Activated CD4-positive, alpha-beta memory T cell treated with anti-CD3 and anti-CD28 coated beads for 36 hours (primary cell): ENCODE measurements at regions not wholly inside any gene's neighbourhood (a gene's known extent, or its start where the extent isn't known, plus 50 kb on each side); places are given as distances from the start of the nearest gene placed in this dataset.
"Not testable (repeated sequence)": the region's sequence is repeated elsewhere in the genome, so short reads cannot be mapped to it uniquely, and the experiment has no call there.

ENCODE experiments used
- CTCF ChIA-PET: fragments of 350-600 bp; sonication (Branson Sonifier 250); formaldehyde crosslinking; loops from one replicate; lab custom pipeline; 2021; ENCODE audit warnings: antibody characterized with exemption, inconsistent platforms; lab: Charles Lee
- POLR2A ChIA-PET: fragments of 350-600 bp; sonication (Branson Sonifier 250); formaldehyde crosslinking; loops from one replicate; lab custom pipeline; 2021; ENCODE audit warnings: antibody characterized with exemption; lab: Charles Lee
- DNase-seq: peaks from one replicate; pipeline ENCODE4 v3.0.0-alpha.2; 2020
- H3K27ac Mint-ChIP-seq: one replicate; pipeline ENCODE4 v1.8.0; 2021; ENCODE audit warnings: mixed read lengths
- H3K27me3 Mint-ChIP-seq: one replicate; pipeline ENCODE4 v1.8.0; 2021; ENCODE audit warnings: mixed read lengths
- H3K36me3 Mint-ChIP-seq: one replicate; pipeline ENCODE4 v1.8.0; 2021; ENCODE audit warnings: mixed read lengths
- H3K4me1 Mint-ChIP-seq: one replicate; pipeline ENCODE4 v1.8.0; 2021; ENCODE audit warnings: low read depth, mixed read lengths
- H3K4me3 Mint-ChIP-seq: one replicate; pipeline ENCODE4 v1.8.0; 2021; ENCODE audit warnings: mild to moderate bottlenecking, mixed read lengths
- H3K9me3 Mint-ChIP-seq: one replicate; pipeline ENCODE4 v1.8.0; 2021; ENCODE audit warnings: mixed read lengths
- intact Hi-C: fragments of 100-400 bp; cut with micrococcal nuclease; formaldehyde crosslinking; loops from one replicate; pipeline ENCODE4 v1.15.1; 2023

DNA sequence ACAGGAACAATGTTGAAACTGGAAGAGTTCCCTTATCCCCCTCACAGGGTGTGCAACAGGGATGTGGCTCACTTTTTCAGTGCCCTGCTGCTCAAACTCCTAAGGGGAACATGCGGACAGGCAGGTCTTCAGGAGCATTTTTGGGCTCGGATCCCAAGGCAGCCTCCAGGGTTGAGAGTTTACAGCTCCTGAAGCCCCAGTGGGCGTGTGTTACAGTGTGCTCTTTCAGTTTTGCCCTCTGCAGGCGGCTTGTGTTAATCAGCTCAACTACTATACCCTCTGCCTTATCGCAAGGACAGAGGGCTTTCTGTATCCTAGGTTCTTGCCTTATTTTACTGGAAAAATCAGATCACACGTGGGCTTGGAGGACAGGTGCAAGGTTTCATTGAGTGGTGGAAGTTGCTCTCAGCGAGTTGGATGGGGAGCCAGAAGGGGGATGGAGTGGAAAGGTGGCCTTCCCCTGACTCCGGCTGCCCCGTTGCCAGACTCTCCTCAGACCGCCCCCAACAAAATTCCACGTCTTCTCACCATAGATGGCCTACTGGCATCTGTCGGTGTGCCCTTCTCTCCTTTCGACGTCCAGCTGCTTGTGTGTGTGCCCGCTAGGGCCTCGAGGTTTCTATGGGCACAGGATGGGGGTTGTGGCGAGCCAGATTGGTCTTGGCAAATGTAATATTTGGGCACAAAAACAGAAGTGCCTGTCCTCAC lies 541.9 kb downstream of the TMX3 start:
- ChIA-PET CTCF (no interaction called here), POLR2A (no interaction called here)
- no peak for DNase-seq
- no peaks in the 10 kb centered on the region for H3K9me3 Mint-ChIP-seq
- intact Hi-C loops: no loop called here
- no peak overlapping the region for H3K4me3 Mint-ChIP-seq
- no peaks in the 10 kb centered on the region for H3K36me3 Mint-ChIP-seq
- H3K4me1 Mint-ChIP-seq: no peaks in the 10 kb centered on the region
- no peak overlapping the region for H3K27ac Mint-ChIP-seq
- no peaks in the 10 kb centered on the region for H3K27me3 Mint-ChIP-seq

GRCh38 chr18:68164909-68165308 lies 550.0 kb downstream of the TMX3 start:
- Mint-ChIP-seq H3K27ac (no peak overlapping the region), H3K9me3 (no peaks in the 10 kb centered on the region), H3K36me3 (no peaks in the 10 kb centered on the region), H3K4me1 (no peaks in the 10 kb centered on the region), H3K27me3 (no peaks in the 10 kb centered on the region), H3K4me3 (no peak overlapping the region)
- ChIA-PET POLR2A (no interaction called here), CTCF (interaction anchor here (0.5 kb wide), 1 partner anchor 600 kb away, joined by 3 read pairs; no protein-coding TSS in a partner anchor)
- intact Hi-C loops: no loop called here
- no peak for DNase-seq

DNA sequence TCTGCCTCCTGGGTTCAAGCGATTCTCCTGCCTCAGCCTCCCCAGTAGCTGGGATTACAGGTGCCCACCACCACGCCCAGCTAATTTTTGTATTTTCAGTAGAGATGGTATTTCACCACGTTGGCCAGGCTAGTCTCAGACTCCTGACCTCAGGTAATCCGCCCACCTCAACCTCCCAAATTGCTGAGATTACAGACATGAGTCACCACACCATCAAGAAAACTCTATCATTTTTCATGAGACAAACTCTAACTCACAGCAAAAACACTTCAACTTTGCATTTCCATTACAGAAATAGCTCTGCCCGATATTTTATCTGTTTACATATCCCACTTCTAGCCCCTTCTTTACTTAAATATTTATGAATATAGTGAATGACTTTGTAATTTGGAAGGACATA lies 561.1 kb downstream of the TMX3 start:
- DNase-seq, POLR2A ChIA-PET, H3K27ac Mint-ChIP-seq, H3K4me1 Mint-ChIP-seq, CTCF ChIA-PET, H3K4me3 Mint-ChIP-seq, H3K27me3 Mint-ChIP-seq, H3K9me3 Mint-ChIP-seq, intact Hi-C loops, H3K36me3 Mint-ChIP-seq: not testable (repeated sequence)

- H3K9me3 Mint-ChIP-seq: peaks cover 4% of the 10 kb centered on the region
- no peaks in the 10 kb centered on the region for H3K36me3 Mint-ChIP-seq
- ChIA-PET POLR2A (no interaction called here), CTCF (no interaction called here)
- peak; percentile 9 for DNase-seq
- no peaks in the 10 kb centered on the region for H3K27me3 Mint-ChIP-seq
- no peaks in the 10 kb centered on the region for H3K4me1 Mint-ChIP-seq
- intact Hi-C loops: no loop called here
- H3K4me3 Mint-ChIP-seq: no peak overlapping the region
- H3K27ac Mint-ChIP-seq: no peak overlapping the region
Observed at GRCh38 chr18:68152770-68153169, 562.1 kb downstream of the TMX3 start.

- H3K4me1 Mint-ChIP-seq: no peaks in the 10 kb centered on the region
Observed at GRCh38 chr18:68150961-68151360, 563.9 kb downstream of the TMX3 start.

GRCh38 chr18:68148863-68149262 lies 566.0 kb downstream of the TMX3 start:
- no peak for DNase-seq
- Mint-ChIP-seq H3K9me3 (no peaks in the 10 kb centered on the region), H3K4me3 (no peak overlapping the region), H3K27ac (no peak overlapping the region), H3K27me3 (no peaks in the 10 kb centered on the region), H3K36me3 (no peaks in the 10 kb centered on the region), H3K4me1 (no peaks in the 10 kb centered on the region)
- ChIA-PET POLR2A (no interaction called here), CTCF (no interaction called here)
- intact Hi-C loops: no loop called here

More at GRCh38 chr18:68150961-68151360, 563.9 kb downstream of the TMX3 start:
- no peaks in the 10 kb centered on the region for H3K27me3 Mint-ChIP-seq
- H3K4me3 Mint-ChIP-seq: no peak overlapping the region
- POLR2A ChIA-PET: no interaction called here
- H3K36me3 Mint-ChIP-seq: no peaks in the 10 kb centered on the region
- H3K9me3 Mint-ChIP-seq: no peaks in the 10 kb centered on the region
- intact Hi-C loops: no loop called here
- no peak for DNase-seq
- H3K27ac Mint-ChIP-seq: no peak overlapping the region
- CTCF ChIA-PET: no interaction called here

GRCh38 chr18:68147728-68148127 lies 567.2 kb downstream of the TMX3 start:
- no peaks in the 10 kb centered on the region for H3K9me3 Mint-ChIP-seq
- no peaks in the 10 kb centered on the region for H3K36me3 Mint-ChIP-seq
- H3K27ac Mint-ChIP-seq: no peak overlapping the region
- no peaks in the 10 kb centered on the region for H3K27me3 Mint-ChIP-seq
- DNase-seq: no peak
- ChIA-PET POLR2A (no interaction called here), CTCF (no interaction called here)
- H3K4me3 Mint-ChIP-seq: no peak overlapping the region
- intact Hi-C loops: no loop called here
- H3K4me1 Mint-ChIP-seq: no peaks in the 10 kb centered on the region

GRCh38 chr18:68121826-68122225 lies 593.1 kb downstream of the TMX3 start:
- ChIA-PET CTCF (no interaction called here), POLR2A (no interaction called here)
- DNase-seq: no peak
- Mint-ChIP-seq H3K27ac (no peak overlapping the region), H3K4me1 (no peaks in the 10 kb centered on the region), H3K9me3 (no peaks in the 10 kb centered on the region), H3K27me3 (no peaks in the 10 kb centered on the region), H3K4me3 (no peak overlapping the region), H3K36me3 (no peaks in the 10 kb centered on the region)
- intact Hi-C loops: no loop called here

- Mint-ChIP-seq H3K9me3 (no peaks in the 10 kb centered on the region), H3K27me3 (no peaks in the 10 kb centered on the region), H3K4me3 (no peak overlapping the region), H3K4me1 (no peaks in the 10 kb centered on the region), H3K27ac (no peak overlapping the region), H3K36me3 (no peaks in the 10 kb centered on the region)
- DNase-seq: no peak
- intact Hi-C loops: no loop called here
- ChIA-PET POLR2A (no interaction called here), CTCF (interaction anchor here (0.7 kb wide), 1 partner anchor 1963 kb away, joined by 3 read pairs; no protein-coding TSS in a partner anchor)
Observed at GRCh38 chr18:68121308-68121707, 593.6 kb downstream of the TMX3 start.

- DNase-seq: no peak
- Mint-ChIP-seq H3K27me3 (no peaks in the 10 kb centered on the region), H3K36me3 (no peaks in the 10 kb centered on the region), H3K4me1 (no peaks in the 10 kb centered on the region), H3K27ac (no peak overlapping the region), H3K4me3 (no peak overlapping the region), H3K9me3 (no peaks in the 10 kb centered on the region)
- intact Hi-C loops: no loop called here
- CTCF ChIA-PET: no interaction called here
- POLR2A ChIA-PET: no interaction called here
Observed at GRCh38 chr18:68114989-68115388, 598.5 kb upstream of the DSEL start.

DNA sequence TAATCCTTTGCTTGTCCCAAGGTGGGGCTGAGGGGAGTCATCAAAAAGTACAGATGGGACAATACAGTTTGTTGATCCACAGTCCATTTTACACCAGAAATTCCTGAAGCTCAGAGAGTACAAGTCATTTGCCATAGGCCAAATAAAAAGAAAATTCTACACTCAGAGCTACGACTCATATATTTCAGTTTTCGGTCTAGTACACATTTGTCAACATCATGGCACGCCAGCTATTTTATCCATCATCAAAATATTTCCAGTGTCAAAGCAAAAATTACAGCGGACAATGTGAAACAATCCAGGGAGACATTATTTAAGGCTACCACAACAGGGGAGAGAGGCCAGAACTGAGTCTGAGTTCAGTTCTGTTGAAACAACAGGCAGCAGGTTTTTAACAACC lies 587.5 kb upstream of the DSEL start:
- no peaks in the 10 kb centered on the region for H3K36me3 Mint-ChIP-seq
- no peaks in the 10 kb centered on the region for H3K9me3 Mint-ChIP-seq
- no peaks in the 10 kb centered on the region for H3K27me3 Mint-ChIP-seq
- no peak overlapping the region for H3K4me3 Mint-ChIP-seq
- ChIA-PET POLR2A (no interaction called here), CTCF (no interaction called here)
- no peak overlapping the region for H3K27ac Mint-ChIP-seq
- no peaks in the 10 kb centered on the region for H3K4me1 Mint-ChIP-seq
- intact Hi-C loops: no loop called here
- DNase-seq: no peak

GRCh38 chr18:68103561-68103960 lies 587.0 kb upstream of the DSEL start:
- no peaks in the 10 kb centered on the region for H3K9me3 Mint-ChIP-seq
- CTCF ChIA-PET: no interaction called here

GRCh38 chr18:68102117-68102516 lies 585.6 kb upstream of the DSEL start:
- intact Hi-C loops: no loop called here
- CTCF ChIA-PET: no interaction called here
- no peak overlapping the region for H3K27ac Mint-ChIP-seq
- no peaks in the 10 kb centered on the region for H3K4me1 Mint-ChIP-seq
- H3K36me3 Mint-ChIP-seq: no peaks in the 10 kb centered on the region
- DNase-seq: no peak
- no peak overlapping the region for H3K4me3 Mint-ChIP-seq
- POLR2A ChIA-PET: no interaction called here
- no peaks in the 10 kb centered on the region for H3K27me3 Mint-ChIP-seq
- no peaks in the 10 kb centered on the region for H3K9me3 Mint-ChIP-seq

More at GRCh38 chr18:68103561-68103960, 587.0 kb upstream of the DSEL start:
- H3K4me1 Mint-ChIP-seq: no peaks in the 10 kb centered on the region
- intact Hi-C loops: no loop called here
- H3K4me3 Mint-ChIP-seq: no peak overlapping the region
- no peak for DNase-seq
- POLR2A ChIA-PET: no interaction called here
- H3K27ac Mint-ChIP-seq: no peak overlapping the region
- H3K27me3 Mint-ChIP-seq: no peaks in the 10 kb centered on the region
- no peaks in the 10 kb centered on the region for H3K36me3 Mint-ChIP-seq
